KOPT-K1 (cell line): ENCODE measurements at regions not wholly inside any gene's neighbourhood (a gene's known extent, or its start where the extent isn't known, plus 50 kb on each side); places are given as distances from the start of the nearest gene placed in this dataset.

Source experiments
- H3K27ac ChIP-seq: fragments of 200-600 bp; sonication (generic); 2 replicates; pipeline ENCODE4 v1.5.1; 2016; ENCODE audit warnings: antibody characterized with exemption, mild to moderate bottlenecking, low read depth, low read length; ENCODE audit not compliant: poor library complexity, severe bottlenecking
- H3K36me3 ChIP-seq: fragments of 200-600 bp; sonication (generic); 2 replicates; pipeline ENCODE4 v1.5.1; 2017; ENCODE audit warnings: antibody characterized with exemption, mild to moderate bottlenecking, low read length, moderate library complexity; ENCODE audit not compliant: insufficient read depth
- H3K9me3 ChIP-seq: fragments of 200-600 bp; sonication (generic); 2 replicates; pipeline ENCODE4 v1.5.1; 2017; ENCODE audit warnings: antibody characterized with exemption, low read length, mild to moderate bottlenecking; ENCODE audit not compliant: insufficient read depth, poor library complexity, severe bottlenecking

GRCh38 chr10:8456386-8456785, 401.9 kb downstream of the GATA3 start:
- Histone ChIP-seq H3K27ac (no peak overlapping the region), H3K9me3 (peaks cover 7% of the 10 kb centered on the region), H3K36me3 (no peaks in the 10 kb centered on the region)

DNA sequence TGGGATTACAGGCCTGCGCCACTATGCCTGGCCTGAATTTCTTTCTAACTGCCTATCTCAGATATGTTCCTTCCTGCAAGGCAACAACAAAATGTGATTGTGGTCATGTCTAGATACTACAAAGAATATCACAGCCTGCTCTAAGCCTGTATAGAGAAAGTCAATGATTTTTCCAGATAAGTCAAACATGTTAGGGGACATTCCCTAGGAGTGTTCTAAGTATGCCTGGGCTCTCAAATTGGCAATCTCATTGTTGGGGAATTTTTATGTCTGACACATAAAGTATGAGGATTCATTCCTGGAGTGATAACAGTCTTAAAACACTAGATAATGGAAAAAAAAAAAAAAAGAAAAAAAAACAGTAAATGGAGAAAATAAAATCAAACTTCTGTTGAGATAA, 406.1 kb downstream of the GATA3 start:
- no peak overlapping the region for H3K27ac ChIP-seq
- no peaks in the 10 kb centered on the region for H3K36me3 ChIP-seq
- H3K9me3 ChIP-seq: peaks cover 7% of the 10 kb centered on the region

GRCh38 chr10:8462565-8462964, 408.1 kb downstream of the GATA3 start:
- H3K9me3 ChIP-seq: peaks cover 3% of the 10 kb centered on the region
- no peaks in the 10 kb centered on the region for H3K36me3 ChIP-seq
- no peak overlapping the region for H3K27ac ChIP-seq

- H3K9me3 ChIP-seq: no peaks in the 10 kb centered on the region
- no peaks in the 10 kb centered on the region for H3K36me3 ChIP-seq
- H3K27ac ChIP-seq: no peak overlapping the region
Observed at GRCh38 chr10:8463853-8464252, 409.4 kb downstream of the GATA3 start.

- no peak overlapping the region for H3K27ac ChIP-seq
- H3K9me3 ChIP-seq: peaks cover 7% of the 10 kb centered on the region
Observed at GRCh38 chr10:8468477-8468876, 414.0 kb downstream of the GATA3 start.

GRCh38 chr10:8473205-8473604, 418.7 kb downstream of the GATA3 start:
- H3K36me3 ChIP-seq: no peaks in the 10 kb centered on the region
- peaks cover 27% of the 10 kb centered on the region for H3K9me3 ChIP-seq
- H3K27ac ChIP-seq: no peak overlapping the region

More at GRCh38 chr10:8468477-8468876, 414.0 kb downstream of the GATA3 start:
- H3K36me3 ChIP-seq: no peaks in the 10 kb centered on the region

GRCh38 chr10:8477300-8477699, 422.8 kb downstream of the GATA3 start:
- peaks cover 22% of the 10 kb centered on the region for H3K9me3 ChIP-seq
- no peaks in the 10 kb centered on the region for H3K36me3 ChIP-seq
- no peak overlapping the region for H3K27ac ChIP-seq

- H3K36me3 ChIP-seq: no peaks in the 10 kb centered on the region
- peaks cover 9% of the 10 kb centered on the region for H3K9me3 ChIP-seq
- H3K27ac ChIP-seq: no peak overlapping the region
Observed at GRCh38 chr10:8481718-8482504, 427.4 kb downstream of the GATA3 start.

DNA sequence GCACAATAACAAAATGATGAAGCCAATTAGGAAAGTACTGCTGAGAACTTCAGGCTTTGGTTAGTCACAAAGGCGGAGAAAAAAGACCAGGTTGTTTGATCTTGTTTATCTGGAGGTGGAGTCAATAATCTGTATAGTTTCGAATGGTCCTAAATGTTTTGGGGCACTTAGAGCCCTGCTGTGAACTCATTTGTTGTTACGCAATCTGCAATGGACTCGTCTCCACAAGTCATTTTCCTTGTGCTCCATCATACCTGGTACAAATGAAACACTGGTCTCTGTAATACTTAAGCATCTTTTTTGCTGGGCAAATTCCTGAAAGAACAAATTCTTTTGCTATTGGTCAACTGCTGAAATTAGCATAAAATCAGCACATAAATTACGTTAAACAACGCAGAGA, 430.5 kb downstream of the GATA3 start:
- H3K27ac ChIP-seq: no peak overlapping the region
- H3K36me3 ChIP-seq: no peaks in the 10 kb centered on the region
- H3K9me3 ChIP-seq: no peaks in the 10 kb centered on the region

GRCh38 chr10:8487346-8487745, 432.9 kb downstream of the GATA3 start:
- Histone ChIP-seq H3K36me3 (no peaks in the 10 kb centered on the region), H3K9me3 (no peaks in the 10 kb centered on the region), H3K27ac (no peak overlapping the region)

- Histone ChIP-seq H3K9me3 (no peaks in the 10 kb centered on the region), H3K27ac (no peak overlapping the region), H3K36me3 (no peaks in the 10 kb centered on the region)
Observed at GRCh38 chr10:8489232-8489631, 434.7 kb downstream of the GATA3 start.

DNA sequence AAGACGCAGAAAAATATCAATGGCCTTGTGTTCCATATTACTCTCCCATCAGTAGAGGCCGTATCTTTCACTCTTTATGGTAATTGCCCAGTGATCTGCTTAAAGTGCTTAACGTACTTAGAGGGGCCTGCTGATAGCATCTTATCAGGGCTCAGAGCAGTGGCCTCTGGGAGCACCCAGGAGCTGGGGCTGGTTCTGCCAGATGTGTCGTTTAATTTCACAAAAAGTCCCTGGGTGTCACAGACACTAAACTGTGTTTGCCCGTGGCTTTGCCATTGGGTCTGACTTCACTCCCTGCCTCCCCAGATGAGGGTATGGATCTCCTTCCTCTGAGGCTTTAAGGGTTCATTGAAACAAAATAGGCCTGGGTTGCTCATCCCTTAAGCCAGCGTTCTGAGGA, 435.3 kb downstream of the GATA3 start:
- H3K9me3 ChIP-seq: no peaks in the 10 kb centered on the region
- H3K36me3 ChIP-seq: no peaks in the 10 kb centered on the region
- H3K27ac ChIP-seq: no peak overlapping the region

- no peaks in the 10 kb centered on the region for H3K36me3 ChIP-seq
- H3K27ac ChIP-seq: no peak overlapping the region
- H3K9me3 ChIP-seq: no peaks in the 10 kb centered on the region
Observed at GRCh38 chr10:8498290-8498689, 443.8 kb downstream of the GATA3 start.

DNA sequence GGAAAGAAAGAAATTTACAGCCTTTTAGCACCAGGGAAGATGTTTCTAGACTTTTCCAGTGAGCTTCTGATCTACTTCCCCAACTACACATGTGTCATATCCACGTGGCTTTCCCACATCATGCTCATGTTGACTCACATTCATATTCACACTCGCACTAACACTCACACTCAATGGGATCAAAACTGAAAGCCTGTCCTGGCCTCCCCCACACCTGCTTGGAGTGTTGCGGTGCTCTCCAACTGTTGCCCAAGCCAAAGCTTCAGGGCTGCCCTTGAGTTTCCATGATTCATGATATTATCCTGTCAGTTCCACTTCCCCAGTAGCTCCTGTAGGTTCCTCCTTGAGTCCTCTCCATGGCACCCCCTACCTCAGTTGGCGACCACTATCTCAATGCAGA, 444.4 kb downstream of the GATA3 start:
- no peaks in the 10 kb centered on the region for H3K9me3 ChIP-seq
- no peak overlapping the region for H3K27ac ChIP-seq
- no peaks in the 10 kb centered on the region for H3K36me3 ChIP-seq

- no peaks in the 10 kb centered on the region for H3K36me3 ChIP-seq
- H3K27ac ChIP-seq: no peak overlapping the region
- H3K9me3 ChIP-seq: no peaks in the 10 kb centered on the region
Observed at GRCh38 chr10:8499312-8499711, 444.8 kb downstream of the GATA3 start.

DNA sequence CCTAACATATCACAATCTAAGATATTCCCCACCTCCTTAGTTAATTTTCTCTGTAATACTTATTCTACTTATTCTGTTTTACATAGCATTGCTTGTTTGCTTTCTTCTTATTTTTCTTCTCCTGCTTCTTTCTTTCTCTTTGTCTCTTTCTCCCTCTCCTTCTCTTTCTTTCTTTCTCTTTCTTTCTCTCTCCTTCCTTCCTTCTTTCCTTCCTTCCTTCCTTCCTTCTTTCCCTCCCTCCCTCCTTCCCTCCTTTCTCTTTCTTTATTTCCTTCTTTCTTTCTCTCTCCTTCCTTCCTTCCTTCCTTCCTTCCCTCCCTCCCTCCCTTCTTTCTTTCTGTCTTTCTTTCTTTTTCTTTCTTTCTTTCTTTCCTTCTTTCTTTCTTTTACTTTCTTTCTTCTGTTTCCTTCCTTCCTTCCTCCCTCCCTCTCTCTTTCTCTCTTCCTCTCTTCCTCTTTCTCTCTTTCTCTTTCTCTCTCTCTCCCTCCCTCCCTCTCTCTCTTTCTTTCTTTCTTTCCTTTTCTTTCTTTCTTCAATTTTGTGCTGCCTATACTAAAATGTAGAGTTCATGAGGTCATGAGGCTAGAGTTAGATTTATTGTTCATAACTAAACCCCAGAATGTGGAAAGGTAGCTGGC, 445.4 kb downstream of the GATA3 start:
- Histone ChIP-seq H3K27ac (no peak overlapping the region), H3K9me3 (no peaks in the 10 kb centered on the region), H3K36me3 (no peaks in the 10 kb centered on the region)
